HL-60 (cell line): ENCODE measurements at regions not wholly inside any gene's neighbourhood (a gene's known extent, or its start where the extent isn't known, plus 50 kb on each side); places are given as distances from the start of the nearest gene placed in this dataset.

Experiments
- DNase-seq, 2 experiments: peaks; one replicate each; pipeline ENCODE4 v3.0.0-alpha.2; 2010 to 2020; ENCODE audit warnings: low read depth in 1 of 2, low spot score in 1 of 2
- H3K27ac ChIP-seq: fragments of 250-450 bp; sonication (Bioruptor Pico); replicated peaks from 2 replicates; pipeline ENCODE4 v1.5.1; 2020; ENCODE audit warnings: mild to moderate bottlenecking, moderate library complexity
- H3K27me3 ChIP-seq: fragments of 250-450 bp; sonication (Bioruptor Pico); 2 replicates; pipeline ENCODE4 v1.5.1; 2021; ENCODE audit warnings: mild to moderate bottlenecking, moderate library complexity; ENCODE audit not compliant: insufficient read depth, poor library complexity, severe bottlenecking
- H3K4me3 ChIP-seq: replicated peaks from 2 replicates; pipeline ENCODE4 v1.5.1; 2011; ENCODE audit warnings: mild to moderate bottlenecking, control low read depth, low read length; ENCODE audit not compliant: insufficient read depth
- CTCF ChIP-seq: IDR thresholded peaks from one replicate; pipeline ENCODE4 v1.5.1; 2011; ENCODE audit warnings: low read length, control low read depth, inconsistent platforms; ENCODE audit not compliant: insufficient read depth
- GABPA ChIP-seq: IDR thresholded peaks from 2 replicates; pipeline ENCODE4 v1.6.1; 2012; ENCODE audit warnings: low read depth
- POLR2AphosphoS5 ChIP-seq: IDR thresholded peaks from 2 replicates; pipeline ENCODE4 v1.6.1; 2012; ENCODE audit warnings: low read depth
- REST ChIP-seq: IDR thresholded peaks from 2 replicates; pipeline ENCODE4 v1.6.1; 2012; ENCODE audit warnings: low read depth; ENCODE audit not compliant: insufficient replicate concordance
- SPI1 ChIP-seq: IDR thresholded peaks from 2 replicates; pipeline ENCODE4 v1.6.1; 2012; ENCODE audit warnings: low read depth, mild to moderate bottlenecking, borderline replicate concordance

DNA sequence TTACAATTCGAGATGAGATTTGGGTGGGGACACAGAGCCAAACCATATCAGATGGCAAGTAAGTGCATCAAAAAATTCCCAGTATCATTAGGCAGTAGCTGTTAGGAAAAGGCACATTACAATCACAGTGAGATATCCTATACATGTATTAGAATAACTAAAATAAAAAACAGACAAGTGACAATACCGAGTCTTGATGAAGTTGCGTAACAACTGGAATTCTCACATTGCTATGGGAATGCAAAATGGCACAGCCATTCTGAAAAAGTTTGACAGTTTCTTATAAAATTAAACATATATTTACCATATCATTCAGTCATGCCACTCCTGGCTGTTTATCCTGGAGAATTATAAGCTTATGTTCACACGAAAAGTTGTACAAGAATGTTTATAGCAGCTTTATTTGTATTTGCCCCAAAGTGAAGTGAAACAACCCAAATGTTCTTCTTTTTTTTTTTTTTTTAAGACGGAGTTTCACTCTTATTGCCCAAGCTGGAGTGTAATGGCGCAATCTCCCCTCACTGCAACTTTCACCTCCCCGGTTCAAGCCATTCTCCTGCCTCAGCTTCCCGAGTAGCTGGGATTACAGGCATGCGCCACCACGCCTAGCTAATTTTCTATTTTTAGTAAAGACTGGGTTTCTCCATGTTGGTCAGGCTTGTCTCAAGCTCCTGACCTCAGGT is 93.1 kb upstream of the TLE1 start:
- H3K27me3 ChIP-seq: no peaks in the 10 kb centered on the region
- no peak overlapping the region for H3K27ac ChIP-seq
- no peak for TF ChIP-seq REST
- TF ChIP-seq SPI1: no peak
- no peak for TF ChIP-seq CTCF
- TF ChIP-seq POLR2AphosphoS5: no peak
- no peak for TF ChIP-seq GABPA
- no peak overlapping the region for H3K4me3 ChIP-seq
- DNase-seq: peak; percentile 10 to 28

DNA sequence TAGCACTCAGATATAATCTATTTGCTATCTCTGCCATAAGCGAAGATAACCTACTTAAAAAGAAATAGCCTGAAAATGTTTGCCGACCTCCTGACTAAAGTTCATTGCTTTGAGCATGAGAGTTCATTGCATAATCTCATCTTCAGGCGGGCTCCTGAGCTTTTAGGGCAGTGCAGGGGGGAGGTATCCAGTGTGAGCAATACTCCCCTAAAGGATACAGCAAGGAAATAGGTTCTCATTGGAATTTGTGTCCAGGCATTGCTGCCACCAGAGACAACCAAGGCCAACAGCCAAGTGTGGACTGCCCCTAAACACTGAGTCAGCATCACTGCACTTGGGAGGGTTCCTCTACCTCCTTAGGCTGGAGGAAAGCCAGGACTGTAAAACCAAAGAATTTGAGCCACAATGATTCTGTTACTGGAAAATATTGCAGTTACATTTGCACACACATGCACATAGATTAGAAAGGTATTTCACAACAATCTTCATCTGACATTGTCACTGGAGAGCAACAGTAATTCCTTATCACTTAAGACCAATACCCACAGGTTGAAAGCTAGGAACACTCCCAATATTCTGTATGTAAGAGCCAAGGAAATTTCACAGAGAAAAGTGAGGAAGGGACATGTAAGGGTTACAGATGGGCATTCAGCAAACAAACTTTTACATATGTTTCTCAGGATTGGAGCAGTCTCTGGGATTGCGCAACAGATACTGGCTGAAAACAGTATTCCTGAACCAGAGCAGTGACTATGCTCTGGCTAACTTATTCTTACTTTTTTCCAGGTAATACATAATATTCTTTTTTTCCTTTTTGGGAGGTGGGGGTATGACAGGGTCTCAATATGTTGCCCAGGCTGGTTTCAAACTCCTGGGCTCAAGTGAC is 98.6 kb upstream of the TLE1 start:
- no peak for TF ChIP-seq SPI1
- no peak for TF ChIP-seq CTCF
- TF ChIP-seq POLR2AphosphoS5: no peak
- TF ChIP-seq GABPA: no peak
- no peak for TF ChIP-seq REST
- Histone ChIP-seq H3K27me3 (no peaks in the 10 kb centered on the region), H3K4me3 (no peak overlapping the region), H3K27ac (no peak overlapping the region)
- DNase-seq: peak in 1 of 2 experiments; percentile 7

DNA sequence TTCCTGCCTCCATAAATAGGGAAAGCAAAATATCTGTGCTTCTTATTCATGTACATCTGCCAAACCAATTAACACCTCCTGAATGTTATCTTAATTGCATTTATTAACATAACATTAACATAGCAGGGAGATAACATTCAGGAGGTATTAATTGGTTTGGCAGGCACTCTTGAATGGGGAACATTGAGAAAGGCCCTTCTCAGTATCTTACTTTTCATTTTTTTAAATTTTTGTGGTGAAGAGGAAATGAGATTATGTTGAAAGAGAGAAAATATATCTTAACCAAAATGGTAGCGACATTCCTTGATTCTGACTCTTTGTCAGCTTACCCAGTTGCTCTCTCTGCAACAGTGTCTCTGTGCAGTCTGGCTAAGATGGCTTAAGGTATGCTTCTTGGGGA is 100.4 kb upstream of the TLE1 start:
- no peak for DNase-seq
- no peak overlapping the region for H3K4me3 ChIP-seq

More for the DNA sequence above, 100.4 kb upstream of the TLE1 start:
- no peak for TF ChIP-seq SPI1
- no peak for TF ChIP-seq CTCF
- TF ChIP-seq GABPA: no peak
- no peak for TF ChIP-seq REST
- TF ChIP-seq POLR2AphosphoS5: no peak
- Histone ChIP-seq H3K27ac (no peak overlapping the region), H3K27me3 (no peaks in the 10 kb centered on the region)
